HG03175 (cell line): ENCODE measurements at regions not wholly inside any gene's neighbourhood (a gene's known extent, or its start where the extent isn't known, plus 50 kb on each side); places are given as distances from the start of the nearest gene placed in this dataset.
"Not testable (repeated sequence)": the region's sequence is repeated elsewhere in the genome, so short reads cannot be mapped to it uniquely, and the experiment has no call there.

Experiments
- ATAC-seq: cut with Tn5 transposase; IDR thresholded peaks from one replicate; pipeline ENCODE4 v1.9.1; 2021; ENCODE audit warnings: mild to moderate bottlenecking, moderate library complexity; ENCODE audit not compliant: unreplicated experiment

- ATAC-seq, result no peak
Measured at GRCh38 chr10:64277536-64277935, 756.3 kb downstream of the REEP3 start.

GRCh38 chr10:64283621-64284020 lies 762.4 kb downstream of the REEP3 start:
- no peak for ATAC-seq

GRCh38 chr10:64286533-64286932 lies 765.3 kb downstream of the REEP3 start:
- no peak for ATAC-seq

GRCh38 chr10:64288404-64288803 lies 767.2 kb downstream of the REEP3 start:
- ATAC-seq, result no peak

GRCh38 chr10:64303566-64303965 lies 782.4 kb downstream of the REEP3 start:
- ATAC-seq, result no peak

- ATAC-seq, result no peak
Measured at GRCh38 chr10:64306729-64307327, 785.6 kb downstream of the REEP3 start.

- no peak for ATAC-seq
Measured at GRCh38 chr10:64312876-64313275, 791.7 kb downstream of the REEP3 start.

- no peak for ATAC-seq
Measured at GRCh38 chr10:64313967-64314366, 792.8 kb downstream of the REEP3 start.

GRCh38 chr10:64316416-64316815 lies 795.2 kb downstream of the REEP3 start:
- no peak for ATAC-seq

- ATAC-seq, result no peak
Measured at GRCh38 chr10:64316833-64317232, 795.6 kb downstream of the REEP3 start.

GRCh38 chr10:64320448-64320847 lies 799.2 kb downstream of the REEP3 start:
- no peak for ATAC-seq

GRCh38 chr10:64329510-64329909 lies 808.3 kb downstream of the REEP3 start:
- ATAC-seq, result no peak

GRCh38 chr10:64332551-64332950 lies 811.4 kb downstream of the REEP3 start:
- ATAC-seq, result no peak

GRCh38 chr10:64334084-64334483 lies 812.9 kb downstream of the REEP3 start:
- ATAC-seq, result no peak

- no peak for ATAC-seq
Measured at GRCh38 chr10:64344211-64344610, 823.0 kb downstream of the REEP3 start.

GRCh38 chr10:64345856-64346255 lies 824.7 kb downstream of the REEP3 start:
- ATAC-seq, result no peak

- no peak for ATAC-seq
Measured at GRCh38 chr10:64346389-64346788, 825.2 kb downstream of the REEP3 start.

GRCh38 chr10:64350665-64351064 lies 829.5 kb downstream of the REEP3 start:
- no peak for ATAC-seq

- no peak for ATAC-seq
Measured at GRCh38 chr10:64358907-64359306, 837.7 kb downstream of the REEP3 start.

- ATAC-seq, result not testable (repeated sequence)
Measured at GRCh38 chr10:64360240-64360639, 839.0 kb downstream of the REEP3 start.

GRCh38 chr10:64363687-64364086 lies 842.5 kb downstream of the REEP3 start:
- ATAC-seq, result no peak

GRCh38 chr10:64365663-64366062 lies 844.5 kb downstream of the REEP3 start:
- no peak for ATAC-seq

- no peak for ATAC-seq
Measured at GRCh38 chr10:64368298-64368697, 847.1 kb downstream of the REEP3 start.
